SU-DHL-6 (cell line): ENCODE measurements at regions not wholly inside any gene's neighbourhood (a gene's known extent, or its start where the extent isn't known, plus 50 kb on each side); places are given as distances from the start of the nearest gene placed in this dataset.
"Not testable (repeated sequence)": the region's sequence is repeated elsewhere in the genome, so short reads cannot be mapped to it uniquely, and the experiment has no call there.

Experiments used
- H2AFZ ChIP-seq: fragments of 200-600 bp; sonication (generic); 2 replicates; pipeline ENCODE4 v1.6.1; 2014; ENCODE audit warnings: low read depth, mild to moderate bottlenecking, moderate library complexity, mixed read lengths, antibody characterized with exemption, low read length; ENCODE audit not compliant: severe bottlenecking
- H3F3A ChIP-seq: fragments of 200-600 bp; shearing (Covaris generic); 2 replicates; pipeline ENCODE4 v1.6.0; 2016; ENCODE audit warnings: antibody characterized with exemption, mild to moderate bottlenecking; ENCODE audit not compliant: insufficient read depth
- H3K27ac ChIP-seq: fragments of 200-600 bp; sonication (generic); 2 replicates; pipeline ENCODE4 v1.5.1; 2016; ENCODE audit warnings: low read depth, mild to moderate bottlenecking, low read length, moderate library complexity, mixed read lengths
- H3K27me3 ChIP-seq: fragments of 200-600 bp; sonication (generic), shearing (Covaris generic); 2 replicates; pipeline ENCODE4 v1.6.0; 2014; ENCODE audit warnings: mild to moderate bottlenecking, low read length
- H3K36me3 ChIP-seq: fragments of 200-600 bp; sonication (generic); 2 replicates; pipeline ENCODE4 v1.6.1; 2014; ENCODE audit warnings: mild to moderate bottlenecking, low read length, mixed read lengths
- H3K4me2 ChIP-seq: fragments of 300-600, 200-600 bp; shearing (Covaris generic), sonication (generic); 2 replicates; pipeline ENCODE4 v1.6.0; 2014; ENCODE audit warnings: low read length, low read depth, mild to moderate bottlenecking; ENCODE audit not compliant: poor library complexity, severe bottlenecking
- H3K4me3 ChIP-seq: fragments of 200-600 bp; sonication (generic); 2 replicates; pipeline ENCODE4 v1.5.1; 2014; ENCODE audit warnings: antibody characterized with exemption, low read length, mild to moderate bottlenecking, mixed read lengths; ENCODE audit not compliant: insufficient read depth, poor library complexity, severe bottlenecking
- H3K79me2 ChIP-seq: fragments of 200-600 bp; sonication (generic); 2 replicates; pipeline ENCODE4 v1.6.1; 2014; ENCODE audit warnings: mild to moderate bottlenecking, low read length, moderate library complexity; ENCODE audit not compliant: insufficient read depth
- H3K9ac ChIP-seq: fragments of 200-600 bp; sonication (generic); 2 replicates; pipeline ENCODE4 v1.7.0; 2014; ENCODE audit warnings: mild to moderate bottlenecking, low read length
- H3K9me2 ChIP-seq: fragments of 200-600 bp; sonication (generic); replicated peaks from 2 replicates; pipeline ENCODE4 v1.6.1; 2014; ENCODE audit warnings: low read length; ENCODE audit not compliant: insufficient read depth
- H3K9me3 ChIP-seq: fragments of 200-600 bp; sonication (generic); 2 replicates; pipeline ENCODE4 v1.6.1; 2014; ENCODE audit warnings: low read length, mixed read lengths; ENCODE audit not compliant: insufficient read depth
- H4K20me1 ChIP-seq: fragments of 200-600 bp; sonication (generic); 2 replicates; pipeline ENCODE4 v1.6.1; 2014; ENCODE audit warnings: low read depth, mild to moderate bottlenecking, antibody characterized with exemption, low read length, moderate library complexity, mixed read lengths

DNA sequence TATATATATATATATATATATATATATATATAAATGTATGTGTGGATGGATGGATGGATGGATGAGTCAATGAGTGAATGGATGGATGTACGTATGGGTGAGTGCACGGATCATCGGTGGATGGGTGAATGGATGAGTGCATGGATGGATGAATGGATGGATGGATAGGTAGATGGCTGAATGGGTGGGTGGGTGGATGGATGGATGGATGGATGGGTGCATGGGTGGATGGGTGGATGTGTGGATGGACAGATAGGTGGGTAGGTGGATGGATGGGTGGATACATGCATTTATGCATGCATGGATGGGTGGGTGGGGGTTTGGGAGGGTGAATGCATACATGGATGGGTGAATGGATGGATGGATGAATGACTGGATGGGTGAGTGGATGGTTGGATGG lies 138.8 kb upstream of the ZNF469 start:
- H3F3A ChIP-seq, H3K9me3 ChIP-seq, H3K4me3 ChIP-seq, H3K27me3 ChIP-seq, H3K4me2 ChIP-seq, H2AFZ ChIP-seq, H4K20me1 ChIP-seq, H3K27ac ChIP-seq, H3K9me2 ChIP-seq, H3K9ac ChIP-seq, H3K79me2 ChIP-seq, H3K36me3 ChIP-seq: not testable (repeated sequence)

DNA sequence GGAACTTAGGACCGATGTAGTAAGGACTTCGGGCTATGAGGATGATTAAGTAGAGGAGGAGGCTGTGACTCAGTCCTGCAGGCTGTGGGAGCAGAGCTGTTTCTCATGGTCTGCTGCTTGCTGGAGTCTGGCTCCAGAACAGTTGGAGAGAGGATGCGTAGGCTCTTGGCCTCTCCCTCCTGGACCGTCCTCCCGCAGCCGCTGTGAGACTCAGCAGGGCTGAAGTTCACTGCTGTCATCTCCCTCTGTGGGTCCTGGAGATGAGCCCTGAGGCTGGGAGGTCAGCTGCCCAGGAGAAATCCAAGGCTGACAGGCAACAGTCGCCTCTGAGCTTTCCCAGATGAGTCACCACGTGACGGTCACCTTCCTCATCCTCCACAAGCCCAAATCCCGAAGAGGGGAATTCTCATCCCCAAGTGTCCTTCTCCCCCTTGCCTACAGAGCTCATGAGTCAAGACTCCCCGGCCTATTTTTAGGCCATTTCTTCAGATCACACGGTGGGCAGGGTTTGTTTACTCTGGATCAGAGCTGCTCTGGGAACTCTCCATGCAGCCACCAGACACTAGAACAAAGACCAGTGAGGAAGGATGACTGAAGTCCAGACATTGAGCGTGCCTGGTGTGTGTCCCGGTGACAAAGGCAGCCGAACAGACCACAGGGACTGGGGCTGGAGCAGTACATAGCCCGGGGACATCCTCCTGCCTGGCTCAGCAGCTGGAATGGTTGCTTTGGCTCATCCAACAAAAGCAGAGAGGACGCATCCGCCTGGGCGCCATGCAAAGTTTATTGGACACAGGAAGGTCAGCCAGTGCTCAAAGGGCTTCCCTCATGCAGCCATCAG lies 137.3 kb upstream of the ZNF469 start:
- not testable (repeated sequence) for H3K4me2 ChIP-seq, H2AFZ ChIP-seq, H3K9me3 ChIP-seq, H3K27me3 ChIP-seq, H3K27ac ChIP-seq, H4K20me1 ChIP-seq, H3K4me3 ChIP-seq, H3K36me3 ChIP-seq, H3K79me2 ChIP-seq, H3K9me2 ChIP-seq, H3K9ac ChIP-seq, H3F3A ChIP-seq

DNA sequence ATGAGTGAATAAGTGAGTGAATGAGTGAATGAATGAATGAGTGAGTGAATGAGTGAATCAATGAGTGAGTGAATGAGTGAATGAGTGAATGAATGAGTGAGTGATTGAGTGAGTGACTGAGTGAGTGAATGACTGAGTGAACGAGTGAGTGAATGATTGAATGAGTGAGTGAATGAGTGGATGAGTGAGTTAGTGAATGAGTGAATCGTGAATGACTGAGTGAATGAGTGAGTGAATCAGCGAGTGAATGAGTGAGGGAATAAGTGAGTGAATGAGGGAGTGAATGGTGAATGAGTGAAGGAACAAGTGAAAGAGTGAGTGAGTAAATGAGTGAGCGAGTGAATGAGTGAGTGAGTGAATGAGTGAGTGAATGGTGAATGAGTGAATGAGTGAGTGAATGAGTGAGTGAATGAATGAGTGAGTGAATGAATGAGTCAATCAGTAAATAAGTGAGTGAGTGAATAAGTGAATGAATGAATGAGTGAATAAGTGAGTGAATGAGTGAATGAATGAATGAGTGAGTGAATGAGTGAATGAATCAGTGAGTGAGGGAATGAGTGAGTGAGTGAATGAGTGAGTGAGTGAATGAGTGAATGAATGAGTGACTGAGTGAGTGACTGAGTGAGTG lies 135.7 kb upstream of the ZNF469 start:
- not testable (repeated sequence) for H3K27ac ChIP-seq, H2AFZ ChIP-seq, H3K9ac ChIP-seq, H3K4me3 ChIP-seq, H3F3A ChIP-seq, H3K4me2 ChIP-seq, H3K9me2 ChIP-seq, H4K20me1 ChIP-seq, H3K79me2 ChIP-seq, H3K27me3 ChIP-seq, H3K36me3 ChIP-seq, H3K9me3 ChIP-seq

DNA sequence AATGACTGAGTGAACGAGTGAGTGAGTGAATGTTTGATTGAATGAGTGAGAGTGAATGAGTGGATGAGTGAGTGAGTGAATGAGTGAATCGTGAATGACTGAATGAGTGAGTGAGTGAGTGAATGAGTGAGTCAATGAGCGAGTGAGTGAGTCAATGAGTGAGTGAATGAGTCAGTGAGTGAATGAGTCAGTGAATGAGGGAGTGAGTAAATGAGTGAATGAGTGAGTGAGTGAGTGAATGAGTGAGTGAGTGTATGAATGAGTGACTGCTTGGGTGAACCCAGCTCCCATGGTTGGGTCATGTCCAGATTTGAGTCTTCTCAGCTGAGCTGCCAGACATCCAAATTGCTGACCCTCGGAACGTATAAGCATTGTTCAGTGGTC lies 135.2 kb upstream of the ZNF469 start:
- H2AFZ ChIP-seq, H3K9me2 ChIP-seq, H3K9me3 ChIP-seq, H3K27ac ChIP-seq, H3K27me3 ChIP-seq, H3K4me3 ChIP-seq, H3K9ac ChIP-seq, H3K4me2 ChIP-seq, H3K36me3 ChIP-seq, H4K20me1 ChIP-seq, H3K79me2 ChIP-seq, H3F3A ChIP-seq: not testable (repeated sequence)

DNA sequence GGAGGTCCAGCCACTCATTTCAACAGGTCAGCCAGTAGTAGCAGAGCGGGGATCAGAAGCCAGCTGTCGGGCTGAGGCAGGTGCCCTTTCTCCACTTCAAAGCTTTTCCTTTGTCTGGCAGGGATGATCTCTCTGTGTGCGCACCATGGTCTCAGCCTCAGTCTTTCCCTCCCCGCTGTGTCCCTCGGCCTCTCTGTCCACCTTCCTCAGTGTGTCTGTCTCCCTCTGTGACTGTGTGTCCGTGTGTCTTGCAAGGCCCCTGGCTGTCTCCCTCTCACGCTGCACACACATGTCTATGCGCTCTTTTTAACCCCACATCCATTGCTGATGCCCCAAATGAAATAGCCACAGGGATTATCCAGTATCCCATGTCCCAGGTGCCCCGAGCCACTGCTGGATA lies 134.0 kb upstream of the ZNF469 start:
- H3K27me3 ChIP-seq, H2AFZ ChIP-seq, H4K20me1 ChIP-seq, H3K4me3 ChIP-seq, H3K36me3 ChIP-seq, H3K27ac ChIP-seq, H3K79me2 ChIP-seq, H3K4me2 ChIP-seq, H3K9ac ChIP-seq, H3K9me2 ChIP-seq, H3F3A ChIP-seq, H3K9me3 ChIP-seq: not testable (repeated sequence)

DNA sequence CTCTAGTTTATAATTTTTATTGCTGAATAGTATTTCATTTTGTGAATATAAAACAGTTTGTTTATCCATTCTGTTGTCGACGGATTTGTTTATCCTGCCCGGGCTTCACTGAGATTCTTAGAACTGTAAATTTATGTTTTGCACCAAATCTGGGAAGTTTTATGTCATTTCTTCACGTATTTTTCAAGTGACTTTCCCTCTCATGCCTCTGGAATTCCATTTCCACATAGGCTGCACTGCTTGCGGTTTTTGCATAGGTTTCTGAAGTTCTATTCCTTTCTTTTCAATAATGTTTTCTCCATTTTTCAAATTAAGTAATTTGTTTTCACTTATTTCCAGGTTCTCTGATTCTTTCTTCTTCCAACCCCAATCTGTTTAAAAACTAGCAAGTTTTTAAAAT lies 132.4 kb upstream of the ZNF469 start:
- not testable (repeated sequence) for H3K27ac ChIP-seq, H3K9ac ChIP-seq, H2AFZ ChIP-seq, H4K20me1 ChIP-seq, H3K36me3 ChIP-seq, H3K9me3 ChIP-seq, H3K4me2 ChIP-seq, H3K27me3 ChIP-seq, H3F3A ChIP-seq, H3K9me2 ChIP-seq, H3K79me2 ChIP-seq, H3K4me3 ChIP-seq

DNA sequence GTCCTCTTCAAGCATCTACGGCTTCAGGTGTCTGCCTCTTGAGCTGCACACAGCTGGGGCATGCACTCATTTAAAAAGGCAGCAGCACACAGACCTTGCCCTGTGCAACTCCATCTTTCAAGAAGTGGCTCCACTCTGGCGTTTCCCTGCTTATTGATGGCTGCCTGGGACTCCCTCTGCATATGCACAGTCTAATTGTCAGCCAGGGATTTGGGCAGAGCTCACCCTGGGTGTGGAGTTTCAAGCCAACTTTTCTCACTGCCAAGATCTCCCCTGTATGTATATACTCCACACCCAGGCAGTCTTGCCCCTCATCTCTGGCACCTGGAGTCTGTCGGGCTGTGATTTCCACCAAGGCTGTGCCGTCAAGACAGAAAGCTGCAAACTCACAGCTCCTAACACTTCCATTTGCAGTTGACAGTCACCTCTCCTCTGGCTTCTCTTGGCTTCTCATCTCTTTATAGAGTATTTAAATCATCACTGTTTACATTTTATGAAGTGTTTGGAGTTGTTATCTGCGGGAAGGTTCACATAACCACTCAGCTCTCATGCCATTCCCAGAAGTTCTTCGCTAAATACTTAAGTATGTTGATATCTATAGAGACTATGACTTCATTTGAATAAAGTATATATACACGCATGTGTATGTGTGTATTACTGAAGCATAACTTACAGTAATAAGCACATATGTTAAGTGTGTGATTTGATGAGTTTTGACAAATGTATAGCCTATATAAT lies 130.5 kb upstream of the ZNF469 start:
- H4K20me1 ChIP-seq, H3K36me3 ChIP-seq, H3K4me3 ChIP-seq, H3K27ac ChIP-seq, H3K4me2 ChIP-seq, H3F3A ChIP-seq, H3K79me2 ChIP-seq, H3K9ac ChIP-seq, H3K27me3 ChIP-seq, H3K9me2 ChIP-seq, H3K9me3 ChIP-seq, H2AFZ ChIP-seq: not testable (repeated sequence)

DNA sequence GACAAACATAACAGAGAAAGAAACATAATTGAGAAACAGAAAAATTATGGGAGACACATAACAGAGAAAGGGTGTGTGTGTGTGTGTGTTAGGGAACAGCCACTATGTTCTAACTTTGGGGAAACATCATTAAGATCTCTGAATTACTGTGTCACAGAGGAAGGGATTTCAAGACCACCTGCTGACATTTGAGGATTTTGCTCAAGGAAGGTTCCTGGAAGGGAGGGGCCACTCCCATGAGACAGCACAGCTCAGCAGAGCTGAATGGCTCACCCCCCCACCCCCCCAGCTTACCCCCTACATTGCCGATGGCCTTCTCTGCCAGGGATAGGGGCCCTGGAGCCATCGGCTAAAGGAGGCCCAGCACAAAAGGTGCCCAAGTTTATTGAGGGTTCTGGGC lies 124.6 kb upstream of the ZNF469 start:
- H3K9ac ChIP-seq, H3K9me3 ChIP-seq, H3K27me3 ChIP-seq, H3K4me3 ChIP-seq, H3K9me2 ChIP-seq, H3K4me2 ChIP-seq, H3F3A ChIP-seq, H3K36me3 ChIP-seq, H4K20me1 ChIP-seq, H3K27ac ChIP-seq, H3K79me2 ChIP-seq, H2AFZ ChIP-seq: not testable (repeated sequence)
